DND-41 (cell line): ENCODE measurements at regions not wholly inside any gene's neighbourhood (a gene's known extent, or its start where the extent isn't known, plus 50 kb on each side); places are given as distances from the start of the nearest gene placed in this dataset.

ENCODE experiments used
- EZH2 ChIP-seq: IDR thresholded peaks from 3 replicates; pipeline ENCODE4 v1.6.1; 2012; ENCODE audit warnings: borderline replicate concordance, low read depth, mild to moderate bottlenecking, moderate library complexity, low read length, inconsistent platforms; ENCODE audit not compliant: severe bottlenecking
- TF ChIP-seq, protein P1 (sequence below): IDR thresholded peaks from 2 replicates; pipeline ENCODE4 v1.5.1; 2012; ENCODE audit warnings: borderline replicate concordance, low read length, moderate library complexity, mild to moderate bottlenecking; ENCODE audit not compliant: poor library complexity, severe bottlenecking; ENCODE audit errors: extremely low read depth

DNA sequence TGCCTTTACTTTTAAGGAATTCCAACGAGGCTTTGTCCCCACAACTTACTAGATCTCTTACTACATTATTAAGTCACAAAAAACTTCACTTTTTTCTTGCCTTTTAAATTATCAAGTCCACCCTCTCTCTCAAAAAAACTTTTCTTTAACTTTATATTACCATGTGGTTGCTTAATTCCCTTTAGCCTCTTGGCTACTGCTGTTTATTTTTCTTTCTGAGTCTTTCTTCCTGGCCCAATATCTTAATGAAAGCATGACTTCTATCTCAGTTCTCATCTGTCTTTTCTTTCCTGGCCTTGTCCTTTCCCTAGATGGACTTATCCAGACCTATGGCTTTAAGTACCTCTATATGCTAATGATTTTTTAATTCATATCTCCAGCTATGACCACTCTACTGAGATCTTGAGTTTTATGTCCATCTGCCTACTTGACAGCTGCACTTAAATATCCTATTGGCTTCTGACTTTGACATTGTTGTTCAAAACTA, 710.5 kb downstream of the RFPL4B start:
- TF ChIP-seq, protein P1, sequence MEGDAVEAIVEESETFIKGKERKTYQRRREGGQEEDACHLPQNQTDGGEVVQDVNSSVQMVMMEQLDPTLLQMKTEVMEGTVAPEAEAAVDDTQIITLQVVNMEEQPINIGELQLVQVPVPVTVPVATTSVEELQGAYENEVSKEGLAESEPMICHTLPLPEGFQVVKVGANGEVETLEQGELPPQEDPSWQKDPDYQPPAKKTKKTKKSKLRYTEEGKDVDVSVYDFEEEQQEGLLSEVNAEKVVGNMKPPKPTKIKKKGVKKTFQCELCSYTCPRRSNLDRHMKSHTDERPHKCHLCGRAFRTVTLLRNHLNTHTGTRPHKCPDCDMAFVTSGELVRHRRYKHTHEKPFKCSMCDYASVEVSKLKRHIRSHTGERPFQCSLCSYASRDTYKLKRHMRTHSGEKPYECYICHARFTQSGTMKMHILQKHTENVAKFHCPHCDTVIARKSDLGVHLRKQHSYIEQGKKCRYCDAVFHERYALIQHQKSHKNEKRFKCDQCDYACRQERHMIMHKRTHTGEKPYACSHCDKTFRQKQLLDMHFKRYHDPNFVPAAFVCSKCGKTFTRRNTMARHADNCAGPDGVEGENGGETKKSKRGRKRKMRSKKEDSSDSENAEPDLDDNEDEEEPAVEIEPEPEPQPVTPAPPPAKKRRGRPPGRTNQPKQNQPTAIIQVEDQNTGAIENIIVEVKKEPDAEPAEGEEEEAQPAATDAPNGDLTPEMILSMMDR = no peak
- no peak for TF ChIP-seq EZH2
